GM18873 (cell line): ENCODE measurements at regions not wholly inside any gene's neighbourhood (a gene's known extent, or its start where the extent isn't known, plus 50 kb on each side); places are given as distances from the start of the nearest gene placed in this dataset.
"Not testable (repeated sequence)": the region's sequence is repeated elsewhere in the genome, so short reads cannot be mapped to it uniquely, and the experiment has no call there.

Source experiments
- ATAC-seq: cut with Tn5 transposase; IDR thresholded peaks from one replicate; pipeline ENCODE4 v1.9.1; 2021; ENCODE audit warnings: mild to moderate bottlenecking, moderate library complexity, moderate number of reproducible peaks; ENCODE audit not compliant: unreplicated experiment, low FRiP score

GRCh38 chr10:36577126-36577525 is 548.3 kb upstream of the ANKRD30A start:
- ATAC-seq: no peak

DNA sequence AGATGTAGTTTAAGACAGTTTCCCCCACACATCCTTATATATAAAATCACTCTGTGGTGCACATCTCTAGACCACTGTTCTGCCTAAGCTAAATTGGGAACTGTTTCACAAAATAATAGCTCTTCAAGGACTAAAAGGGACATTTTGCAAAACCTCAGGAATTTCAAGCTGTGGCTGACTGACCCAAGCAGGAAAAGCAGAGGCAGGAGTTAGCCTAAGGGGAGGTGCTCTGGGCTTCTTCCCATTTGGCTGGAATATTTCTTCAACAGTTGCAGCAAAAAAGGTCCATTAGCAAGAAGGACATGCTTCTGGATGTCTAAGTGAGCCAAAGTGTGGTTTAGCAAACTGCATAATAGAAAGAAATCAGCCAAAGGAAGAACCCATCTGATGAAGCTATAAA is 551.2 kb upstream of the ANKRD30A start:
- no peak for ATAC-seq

- ATAC-seq: no peak
Observed at GRCh38 chr10:36573246-36573645, 552.2 kb upstream of the ANKRD30A start.

DNA sequence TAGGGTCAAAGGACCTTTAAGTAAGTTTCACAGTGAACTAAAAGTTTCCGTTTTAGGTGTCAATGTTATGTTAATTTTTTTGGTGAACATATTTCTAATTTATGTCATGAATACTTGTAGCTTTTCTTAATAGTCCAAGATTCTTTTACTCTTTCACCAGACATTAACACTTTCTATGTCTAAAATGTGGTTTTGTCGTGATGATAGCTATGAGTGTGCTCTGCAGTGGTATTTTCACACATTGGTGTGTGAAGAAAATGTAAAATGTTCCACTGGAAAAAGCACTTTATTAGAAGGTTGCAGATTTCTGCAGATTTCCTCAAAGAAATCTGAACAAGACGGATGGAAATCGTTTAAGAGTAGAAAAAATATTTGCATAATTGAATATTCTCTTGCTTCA is 561.0 kb upstream of the ANKRD30A start:
- ATAC-seq: no peak

- ATAC-seq: no peak
Observed at GRCh38 chr10:36559412-36560400, 565.7 kb upstream of the ANKRD30A start.

DNA sequence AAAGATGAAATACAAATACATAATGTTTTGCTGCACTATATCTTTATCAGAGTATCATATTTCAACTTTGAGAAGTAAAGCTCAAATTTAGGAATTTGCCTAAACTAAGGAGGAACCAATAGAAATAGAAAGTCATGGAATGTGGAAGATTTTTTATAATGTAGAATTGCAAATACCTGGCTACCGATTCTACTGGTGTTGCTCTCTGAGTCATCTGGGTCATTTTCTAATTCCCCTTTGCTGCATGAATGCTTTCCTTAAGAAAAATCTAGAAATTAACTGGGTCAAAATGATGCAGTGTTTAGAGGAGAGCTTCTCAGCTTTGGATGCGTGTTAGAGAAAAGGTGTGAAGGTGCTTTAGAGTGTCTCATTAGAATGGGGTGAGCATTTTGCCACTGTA is 568.9 kb upstream of the ANKRD30A start:
- ATAC-seq: no peak

DNA sequence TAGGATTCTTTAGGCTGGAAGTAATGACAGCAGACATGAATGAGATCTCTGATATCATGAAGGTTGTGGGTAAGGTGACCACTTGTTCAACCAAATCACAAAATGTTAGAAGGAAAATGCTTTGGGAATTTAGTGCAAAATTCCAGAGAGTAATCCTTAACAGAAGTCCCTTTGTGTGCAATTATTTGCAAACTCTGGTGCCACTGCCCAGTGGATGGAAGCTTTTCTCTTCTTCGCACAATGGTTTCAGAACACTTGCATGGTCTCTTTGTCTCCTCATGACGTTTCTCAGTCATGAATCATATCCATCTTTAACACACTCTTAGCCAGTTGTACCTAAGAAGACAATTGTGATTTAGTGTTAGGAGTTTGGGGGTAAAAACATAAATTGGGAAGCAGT is 570.4 kb upstream of the ANKRD30A start:
- no peak for ATAC-seq

DNA sequence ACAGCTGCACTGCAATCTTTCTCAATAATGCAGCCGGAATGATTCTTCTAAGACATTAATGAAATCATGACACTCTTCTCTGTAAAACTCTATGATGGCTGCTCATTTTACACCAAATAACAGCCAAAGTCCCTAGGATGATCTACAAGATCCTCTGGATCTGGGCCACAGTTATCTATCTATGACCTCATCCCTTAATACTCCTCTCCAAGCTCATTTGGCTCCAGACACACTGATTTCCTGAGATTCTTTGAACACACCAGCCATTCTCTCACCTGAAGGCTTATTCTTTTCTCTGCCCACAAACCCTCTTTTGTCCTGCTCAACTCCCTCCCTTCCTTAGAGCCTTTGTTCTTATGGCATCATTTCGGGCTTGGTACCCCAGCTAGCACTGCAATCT is 577.4 kb upstream of the ANKRD30A start:
- ATAC-seq: no peak

GRCh38 chr10:36542493-36542892 is 582.9 kb upstream of the ANKRD30A start:
- ATAC-seq: no peak

DNA sequence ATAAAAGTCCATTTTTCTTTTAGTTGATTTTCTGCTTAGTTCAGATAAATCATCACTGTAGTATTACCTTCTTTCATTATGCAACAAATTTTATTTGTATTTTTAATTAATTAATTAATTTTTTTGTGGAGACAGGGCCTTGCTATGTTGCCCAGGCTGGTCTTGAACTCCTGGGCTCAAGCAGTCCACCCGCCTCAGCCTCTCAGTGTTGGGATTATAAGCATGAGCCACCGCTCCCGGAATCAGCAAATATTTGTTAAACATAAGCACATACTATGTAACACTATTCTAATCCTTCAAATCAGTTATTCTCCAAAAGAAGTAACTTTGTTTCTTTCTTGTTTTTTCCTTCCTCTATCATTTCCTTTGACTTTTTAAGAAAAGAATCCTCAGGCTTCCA is 584.8 kb upstream of the ANKRD30A start:
- ATAC-seq: no peak

DNA sequence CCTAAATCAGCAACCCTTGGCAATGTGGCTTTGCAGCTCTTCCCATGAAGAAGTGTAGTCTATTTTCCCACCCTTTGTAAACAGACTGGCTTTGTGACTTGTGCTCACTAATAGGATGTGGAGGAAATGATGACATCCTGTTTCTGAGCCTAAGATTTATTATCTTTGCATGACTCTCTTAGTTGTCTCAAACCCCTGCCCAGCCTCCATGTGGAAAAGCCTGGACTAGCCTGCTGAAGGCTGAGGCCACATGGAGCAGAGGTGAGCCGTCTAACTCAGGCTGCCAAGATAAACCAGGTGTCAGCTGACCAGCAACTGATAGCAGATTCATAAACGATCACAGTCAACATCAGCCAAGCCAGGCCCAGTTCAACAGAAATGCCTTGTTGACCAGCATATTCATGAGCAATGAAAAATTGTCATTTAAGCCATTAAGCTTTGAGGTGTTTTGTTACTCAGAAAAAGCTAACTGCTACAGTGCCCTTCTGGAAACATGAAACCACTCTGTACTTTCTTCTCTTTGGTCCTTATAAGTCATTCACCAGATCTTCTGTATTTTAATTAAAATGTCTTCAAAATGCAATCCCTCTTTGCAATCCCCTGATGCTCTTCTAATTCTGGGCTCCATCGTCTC is 586.3 kb upstream of the ANKRD30A start:
- ATAC-seq: no peak

DNA sequence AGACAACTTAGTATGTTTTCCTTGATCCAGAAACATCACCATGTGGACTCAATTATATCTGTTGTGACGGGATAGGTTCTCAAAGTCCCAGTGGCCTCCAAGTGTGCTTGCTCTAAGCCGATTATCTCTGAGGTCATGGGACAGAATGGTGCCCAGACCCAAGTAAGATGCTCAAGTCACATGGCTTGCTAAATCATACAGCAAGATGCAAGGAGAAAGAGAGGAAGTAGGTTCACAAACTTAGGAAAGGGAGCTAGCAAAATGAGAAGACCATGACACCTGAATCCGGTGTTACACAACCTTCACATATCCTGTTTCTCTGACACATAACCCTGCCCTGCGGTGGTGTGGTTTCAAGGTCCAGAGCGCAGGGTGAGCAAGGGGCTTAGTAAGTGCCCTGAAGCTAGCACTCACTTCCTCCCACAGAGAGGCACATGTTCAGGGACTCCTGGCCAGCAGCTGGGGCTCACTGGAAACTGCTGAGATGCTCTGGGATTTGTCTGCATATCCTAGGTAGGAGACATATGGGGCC is 590.9 kb upstream of the ANKRD30A start:
- peak; percentile 68 for ATAC-seq

GRCh38 chr10:36533861-36534260 is 591.5 kb upstream of the ANKRD30A start:
- no peak for ATAC-seq

DNA sequence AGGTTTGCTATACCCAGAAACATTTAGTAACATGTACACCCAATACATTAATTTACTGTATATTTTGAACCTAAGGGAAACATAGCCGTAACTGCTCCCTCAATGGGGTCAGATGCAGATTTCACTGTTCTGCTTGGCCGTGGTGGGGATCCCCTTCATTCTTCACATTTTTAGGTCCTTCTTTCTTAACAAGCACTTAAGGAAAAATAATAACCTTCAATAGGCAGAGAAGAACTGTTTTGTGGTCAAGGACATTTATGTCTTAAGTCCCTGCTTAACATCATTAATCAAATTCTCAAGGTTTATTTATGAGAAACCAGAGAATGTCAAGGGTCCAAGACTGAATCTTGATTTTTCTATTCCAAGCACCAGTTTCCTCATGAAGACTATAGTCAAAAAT is 592.1 kb upstream of the ANKRD30A start:
- ATAC-seq: no peak

GRCh38 chr10:36531621-36532020 is 593.8 kb upstream of the ANKRD30A start:
- ATAC-seq: no peak

GRCh38 chr10:36526033-36526432 is 599.4 kb upstream of the ANKRD30A start:
- no peak for ATAC-seq

DNA sequence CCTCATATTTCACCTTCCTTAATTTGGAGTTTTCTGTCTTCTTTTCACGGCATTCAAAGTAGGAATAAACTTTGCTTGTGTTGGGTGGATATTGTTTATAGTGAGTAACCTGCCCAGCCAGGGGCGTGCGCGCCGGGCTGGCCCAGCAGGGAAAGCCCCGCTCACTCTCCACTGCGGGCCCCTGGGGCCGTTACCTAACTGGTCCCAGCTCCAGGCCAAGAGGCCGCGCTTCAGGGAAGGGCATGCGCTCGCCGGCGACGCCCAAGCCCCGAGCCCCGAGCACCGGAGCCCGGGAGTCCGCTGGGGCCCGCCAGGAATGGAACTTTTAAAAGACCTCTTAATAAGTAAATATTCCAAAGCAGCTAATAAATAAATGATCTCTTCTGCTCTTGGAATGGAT is 601.3 kb upstream of the ANKRD30A start:
- ATAC-seq: not testable (repeated sequence)

- no peak for ATAC-seq
Observed at GRCh38 chr10:36519909-36520308, 605.5 kb upstream of the ANKRD30A start.

- ATAC-seq: no peak
Observed at GRCh38 chr10:36516281-36516680, 609.1 kb upstream of the ANKRD30A start.

GRCh38 chr10:36515319-36515718 is 610.1 kb upstream of the ANKRD30A start:
- no peak for ATAC-seq

- ATAC-seq: no peak
Observed at GRCh38 chr10:36507715-36508114, 617.7 kb upstream of the ANKRD30A start.
